ENCODE measurements at regions not wholly inside any gene's neighbourhood (a gene's known extent, or its start where the extent isn't known, plus 50 kb on each side); places are given as distances from the start of the nearest gene placed in this dataset.

- TF ChIP-seq CTCF (IDR thresholded peaks at IDR 0.05) (no peak), POLR2A (IDR thresholded peaks at IDR 0.05) (no peak)
These were observed 417.1 kb upstream of the ZEB2 start for GRCh38 chr2:144937066-144937465.

Measured in Peyer's patch (tissue), 4 donors.